Urothelium cell line (cell line): ENCODE measurements at regions not wholly inside any gene's neighbourhood (a gene's known extent, or its start where the extent isn't known, plus 50 kb on each side); places are given as distances from the start of the nearest gene placed in this dataset.
"Not testable (repeated sequence)": the region's sequence is repeated elsewhere in the genome, so short reads cannot be mapped to it uniquely, and the experiment has no call there.

Experiments used
- DNase-seq: peaks from one replicate; pipeline ENCODE4 v3.0.0; 2011; ENCODE audit warnings: low spot score, mixed read lengths
- FAIRE-seq: peaks from 2 replicates; lab custom pipeline; 2011; peaks lifted over from hg19 to GRCh38; lab: Jason Lieb, UNC

- FAIRE-seq: no peak
- no peak for DNase-seq
Observed at GRCh38 chr2:215722986-215723630, 287.2 kb upstream of the FN1 start.

GRCh38 chr2:215722125-215722524 lies 286.3 kb upstream of the FN1 start:
- FAIRE-seq (no peak), DNase-seq (no peak)

DNA sequence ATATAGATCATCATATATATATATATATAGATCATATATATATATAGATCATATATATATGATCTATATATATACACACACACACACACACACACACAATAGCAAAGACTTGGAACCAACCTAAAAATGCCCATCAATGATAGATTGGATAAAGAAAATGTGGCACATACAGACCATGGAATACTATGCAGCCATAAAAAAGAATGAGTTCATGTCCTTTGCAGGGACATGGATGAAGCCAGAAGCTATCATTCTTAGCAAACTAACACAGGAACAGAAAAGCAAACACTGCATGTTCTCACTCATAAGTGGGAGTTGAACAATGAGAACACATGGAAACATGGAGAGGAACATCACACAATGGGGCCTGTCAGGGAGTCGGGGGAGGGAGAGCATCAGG lies 285.6 kb upstream of the FN1 start:
- not testable (repeated sequence) for FAIRE-seq, DNase-seq

- FAIRE-seq (no peak), DNase-seq (no peak)
Observed at GRCh38 chr2:215718890-215719289, 283.0 kb upstream of the FN1 start.

DNA sequence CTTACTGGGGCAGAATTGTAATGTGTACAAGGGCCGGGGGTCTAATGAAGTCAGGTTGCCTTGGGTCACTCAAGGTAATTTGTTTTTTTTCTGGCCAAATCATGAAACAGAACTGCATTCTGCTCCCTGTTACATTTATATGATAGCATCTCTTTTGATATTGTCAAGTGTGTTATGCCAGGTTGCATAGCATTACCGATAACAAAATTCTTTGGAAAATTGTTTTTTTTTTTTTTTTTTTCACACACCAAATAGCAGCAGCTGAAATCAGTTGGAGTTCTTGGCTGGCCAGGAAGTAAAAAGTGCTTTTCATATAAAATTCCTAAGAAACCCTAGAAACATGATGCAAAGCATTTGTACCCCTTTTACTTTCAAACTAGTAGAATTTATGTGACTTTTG lies 282.6 kb upstream of the FN1 start:
- no peak for DNase-seq
- no peak for FAIRE-seq

GRCh38 chr2:215717501-215718381 lies 281.9 kb upstream of the FN1 start:
- FAIRE-seq (no peak), DNase-seq (no peak)

- no peak for FAIRE-seq
Observed at GRCh38 chr2:215716956-215717355, 281.1 kb upstream of the FN1 start.

DNA sequence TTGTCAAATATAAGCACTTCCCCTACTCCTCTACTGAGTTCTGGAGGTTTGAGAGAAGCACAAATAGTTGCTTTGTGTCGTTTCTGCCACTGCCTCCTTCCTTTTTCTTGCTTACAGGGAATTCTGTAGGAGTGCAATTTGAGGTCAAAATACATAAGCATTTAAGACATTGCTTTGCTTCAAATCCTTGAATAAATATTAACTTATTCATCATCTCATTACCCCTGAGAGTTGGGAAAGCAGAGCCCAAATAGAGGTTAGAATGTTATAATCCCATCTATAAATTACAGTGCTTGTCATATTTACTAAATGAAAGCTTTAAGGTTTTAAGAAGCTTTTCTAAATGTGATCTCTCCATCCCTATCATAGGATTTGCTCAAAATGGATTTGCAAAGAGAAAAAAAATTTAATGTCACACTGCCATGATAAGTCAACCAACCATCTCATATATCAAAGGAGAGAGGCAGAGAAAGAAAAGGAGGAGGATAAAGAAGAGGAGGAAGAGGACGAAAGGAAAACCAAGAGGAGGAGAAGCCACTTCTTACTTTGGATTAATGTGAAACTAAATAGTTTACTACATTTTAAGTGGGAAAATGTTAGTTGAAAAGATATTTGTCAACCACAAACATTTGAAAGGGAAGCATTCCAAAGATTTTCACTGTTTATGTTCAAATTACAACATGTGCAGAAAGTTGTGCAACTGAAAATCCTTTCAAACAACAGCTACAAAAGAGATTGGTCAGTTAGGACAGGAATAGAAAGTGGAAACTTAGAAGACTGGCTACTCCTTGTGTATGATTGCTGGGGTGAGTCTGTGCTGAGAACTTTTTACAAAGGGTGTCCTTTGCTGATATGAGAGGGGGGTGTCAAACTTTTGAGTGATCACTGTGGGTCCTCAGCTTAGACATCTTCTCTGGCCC lies 277.3 kb upstream of the FN1 start:
- no peak for DNase-seq

More at GRCh38 chr2:215716956-215717355, 281.1 kb upstream of the FN1 start:
- no peak for DNase-seq

DNA sequence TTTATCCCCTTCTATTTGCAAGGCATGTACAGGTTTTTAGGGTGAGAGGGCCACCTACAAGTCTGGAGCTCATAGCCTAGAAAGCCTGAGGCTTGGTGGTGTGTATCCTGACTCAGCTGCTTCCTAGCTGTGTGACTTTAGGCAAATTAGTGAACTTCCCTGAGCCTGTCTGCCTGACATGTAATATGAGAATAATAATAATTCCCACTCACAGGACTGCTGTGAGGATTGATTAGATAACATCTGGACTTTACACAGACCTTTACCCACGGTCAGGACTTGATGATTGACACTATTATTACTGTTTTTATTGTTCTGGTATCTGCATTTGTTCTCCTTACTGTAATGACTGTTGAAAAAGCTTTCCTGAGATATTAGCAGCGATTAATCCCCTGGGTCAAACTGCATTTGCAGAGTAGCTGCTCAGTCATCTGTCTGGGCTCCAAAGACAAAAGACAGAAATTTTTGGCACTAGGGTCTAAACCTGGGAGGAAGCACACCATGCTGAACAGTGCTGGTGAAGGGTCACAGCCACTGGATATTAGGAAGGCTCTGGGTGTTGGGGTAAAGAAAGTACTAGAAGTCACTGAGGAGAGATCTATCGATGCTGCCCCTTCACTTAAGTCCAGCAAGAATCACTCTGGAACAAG lies 276.5 kb upstream of the FN1 start:
- no peak for DNase-seq
- no peak for FAIRE-seq

More for the DNA sequence above, 277.3 kb upstream of the FN1 start:
- no peak for FAIRE-seq

DNA sequence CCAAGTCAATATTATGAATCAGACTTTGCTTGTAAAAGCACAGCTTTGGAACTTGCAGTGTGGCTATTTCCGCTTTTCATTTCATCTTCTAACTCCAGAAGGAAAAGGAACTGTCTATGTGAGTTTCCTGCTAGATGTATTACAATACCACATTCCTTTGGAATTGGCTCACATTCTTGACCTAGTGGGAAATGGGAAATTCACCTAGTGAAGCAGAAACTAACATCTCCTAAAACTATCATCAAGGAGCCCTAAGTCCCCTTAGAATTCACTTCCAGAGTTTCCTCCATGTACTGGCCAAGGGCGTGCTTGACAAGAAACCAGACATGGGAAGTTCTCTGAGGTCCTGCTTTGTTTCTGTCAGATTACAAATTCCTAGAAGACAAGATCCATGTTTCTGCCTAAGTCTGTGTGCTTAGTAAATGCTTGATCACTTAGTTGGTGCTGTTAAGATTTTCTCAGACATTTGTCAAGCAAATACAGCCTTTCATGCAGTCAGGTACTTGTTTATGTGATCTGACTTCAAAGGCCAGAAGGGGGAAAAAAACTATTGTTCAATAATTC lies 275.7 kb upstream of the FN1 start:
- FAIRE-seq (no peak), DNase-seq (peak; percentile 32)

DNA sequence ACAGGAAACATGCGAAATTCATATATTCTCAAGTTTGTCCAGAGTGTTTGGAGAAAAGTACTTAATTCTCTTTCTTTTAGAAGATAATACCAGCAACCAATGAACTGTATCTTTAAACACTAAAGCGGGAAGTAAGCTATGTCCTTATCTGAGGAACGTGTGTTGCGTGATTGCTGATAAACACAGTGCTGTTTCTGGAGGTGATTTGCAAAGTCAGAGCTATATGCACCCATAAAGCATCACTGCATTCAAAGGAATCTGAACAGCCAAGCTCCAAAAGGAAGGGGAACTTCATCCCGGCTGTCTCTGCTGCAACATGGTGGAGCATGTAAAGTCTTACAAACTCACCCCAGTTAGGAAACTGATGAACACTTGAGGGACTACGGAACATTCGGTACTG lies 271.7 kb upstream of the FN1 start:
- DNase-seq (no peak), FAIRE-seq (no peak)

GRCh38 chr2:215705771-215706361 lies 270.0 kb upstream of the FN1 start:
- no peak for DNase-seq
- FAIRE-seq: no peak

GRCh38 chr2:215705281-215705680 lies 269.4 kb upstream of the FN1 start:
- no peak for FAIRE-seq

GRCh38 chr2:215702116-215702902 lies 266.4 kb upstream of the FN1 start:
- no peak for DNase-seq
- FAIRE-seq: no peak

More at GRCh38 chr2:215705281-215705680, 269.4 kb upstream of the FN1 start:
- no peak for DNase-seq

GRCh38 chr2:215699700-215700538 lies 264.1 kb upstream of the FN1 start:
- DNase-seq: no peak

GRCh38 chr2:215699018-215699417 lies 263.1 kb upstream of the FN1 start:
- DNase-seq (no peak), FAIRE-seq (no peak)

More at GRCh38 chr2:215699700-215700538, 264.1 kb upstream of the FN1 start:
- no peak for FAIRE-seq

GRCh38 chr2:215698566-215698965 lies 262.7 kb upstream of the FN1 start:
- DNase-seq (no peak), FAIRE-seq (no peak)

DNA sequence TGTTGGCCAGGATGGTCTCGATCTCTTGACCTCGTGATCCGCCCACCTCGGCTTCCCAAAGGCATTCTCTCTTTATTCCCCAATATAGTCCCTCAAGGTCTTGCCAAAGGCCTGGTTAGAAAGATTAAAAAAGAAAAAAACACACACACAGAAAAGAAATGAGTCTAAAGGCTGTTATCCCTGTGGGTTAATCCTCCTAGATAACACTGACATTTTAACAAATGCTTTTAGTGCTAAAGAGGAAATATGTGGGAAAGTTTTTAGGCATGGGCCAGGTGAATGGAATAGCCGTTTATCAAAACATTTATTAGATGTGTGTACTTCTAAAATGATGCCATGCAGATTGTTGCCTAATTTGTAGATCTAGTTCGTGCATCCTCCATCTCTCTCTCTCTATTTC lies 261.6 kb upstream of the FN1 start:
- DNase-seq: no peak
- no peak for FAIRE-seq
